PC-3 (cell line): ENCODE measurements at regions not wholly inside any gene's neighbourhood (a gene's known extent, or its start where the extent isn't known, plus 50 kb on each side); places are given as distances from the start of the nearest gene placed in this dataset.

Experiments
- ATAC-seq: fragments of 200-7000 bp; cut with Tn5 transposase; 2 replicates; pipeline ENCODE4 v1.9.1; 2020; ENCODE audit warnings: mild to moderate bottlenecking, moderate library complexity
- BruUV-seq: library from RNA; stranded (reverse); fragments of 400-500 nt; replicated peaks from 2 replicates; lab custom pipeline; 2021; lab: Mats Ljungman, UMichigan
- CTCF ChIA-PET: fragments of 300-600 bp; sonication (Branson Sonifier 250); formaldehyde crosslinking; loops from one replicate; lab custom pipeline; 2022; ENCODE audit warnings: antibody characterized with exemption; lab: Charles Lee
- POLR2A ChIA-PET: fragments of 300-600 bp; sonication (Branson Sonifier 250); formaldehyde crosslinking; loops from one replicate; lab custom pipeline; 2022; ENCODE audit warnings: antibody characterized with exemption; ENCODE audit not compliant: unreplicated experiment; lab: Charles Lee
- DNase-seq: peaks from one replicate; pipeline ENCODE4 v3.0.0-alpha.2; 2015
- H2AFZ ChIP-seq: fragments of 300-600 bp; sonication (generic); 2 replicates; pipeline ENCODE4 v1.6.0; 2016; ENCODE audit warnings: antibody characterized with exemption, low read length
- H3F3A ChIP-seq: fragments of 300-600 bp; sonication (generic); one replicate; pipeline ENCODE4 v1.6.0; 2017; ENCODE audit warnings: antibody characterized with exemption, low read length, control low read depth, mild to moderate bottlenecking; ENCODE audit not compliant: unreplicated experiment
- H3K27ac ChIP-seq: fragments of 300-600 bp; sonication (generic); 2 replicates; pipeline ENCODE4 v1.5.1; 2016; ENCODE audit warnings: mild to moderate bottlenecking, low read length
- H3K27me3 ChIP-seq: fragments of 300-600 bp; sonication (generic); 2 replicates; pipeline ENCODE4 v1.6.1; 2016; ENCODE audit warnings: low read length, mixed read lengths
- H3K36me3 ChIP-seq: fragments of 300-600 bp; sonication (generic); 2 replicates; pipeline ENCODE4 v1.6.1; 2016; ENCODE audit warnings: low read depth, mixed run types, low read length, mixed read lengths
- H3K4me1 ChIP-seq: fragments of 300-600 bp; sonication (generic); 2 replicates; pipeline ENCODE4 v1.5.1; 2016; ENCODE audit warnings: low read length; ENCODE audit not compliant: insufficient read depth
- H3K4me2 ChIP-seq: fragments of 300-600 bp; sonication (generic); 2 replicates; pipeline ENCODE4 v1.6.0; 2016; ENCODE audit warnings: low read length
- H3K4me3 ChIP-seq: fragments of 300-600 bp; sonication (generic); 2 replicates; pipeline ENCODE4 v1.5.1; 2016; ENCODE audit warnings: mild to moderate bottlenecking, low read length, mixed read lengths
- H3K79me2 ChIP-seq: fragments of 300-600 bp; sonication (generic); 2 replicates; pipeline ENCODE4 v1.6.1; 2017; ENCODE audit warnings: low read length, mixed read lengths
- H3K9ac ChIP-seq: fragments of 300-600 bp; sonication (generic); 2 replicates; pipeline ENCODE4 v1.6.0; 2016; ENCODE audit warnings: mild to moderate bottlenecking, low read length
- H3K9me2 ChIP-seq: fragments of 300-600 bp; sonication (generic); replicated peaks from 2 replicates; pipeline ENCODE4 v1.6.1; 2016; ENCODE audit warnings: mixed run types, low read length, mixed read lengths
- H3K9me3 ChIP-seq: fragments of 300-600 bp; sonication (generic); 2 replicates; pipeline ENCODE4 v1.6.1; 2016; ENCODE audit warnings: low read length, mixed read lengths
- H4K20me1 ChIP-seq: fragments of 300-600 bp; sonication (generic); 2 replicates; pipeline ENCODE4 v1.6.1; 2016; ENCODE audit warnings: low read length, mixed read lengths
- CTCF ChIP-seq: fragments of 300-600 bp; sonication (generic); conservative IDR thresholded peaks from 2 replicates; pipeline ENCODE4 v1.5.1; 2017; ENCODE audit warnings: antibody characterized with exemption, low read depth, mild to moderate bottlenecking, low read length
- EZH2 ChIP-seq: fragments of 300-600 bp; sonication (generic); IDR thresholded peaks from one replicate; pipeline ENCODE4 v1.6.1; 2017; ENCODE audit warnings: antibody characterized with exemption, mild to moderate bottlenecking, low read length; ENCODE audit not compliant: unreplicated experiment
- EZH2phosphoT487 ChIP-seq: fragments of 300-600 bp; sonication (generic); IDR thresholded peaks from 2 replicates; pipeline ENCODE4 v1.6.1; 2018; ENCODE audit warnings: mild to moderate bottlenecking, antibody characterized with exemption, low read length, borderline replicate concordance
- intact Hi-C: fragments of 100-400 bp; cut with micrococcal nuclease; formaldehyde crosslinking; loops from 2 replicates; pipeline ENCODE4 v1.9.0; 2023

- no peak overlapping the region for H3K9ac ChIP-seq
- peaks cover 5% of the 10 kb centered on the region for H3F3A ChIP-seq
- ChIA-PET CTCF (no interaction called here), POLR2A (no interaction called here)
- no peaks in the 10 kb centered on the region for H3K9me3 ChIP-seq
- peaks cover 9% of the 10 kb centered on the region for H3K4me1 ChIP-seq
- H3K4me2 ChIP-seq, result no peak overlapping the region
- no peak for DNase-seq
- no TSS peak for BruUV-seq
- H3K79me2 ChIP-seq, result no peaks in the 10 kb centered on the region
- no peak for ATAC-seq
- no peak overlapping the region for H3K27ac ChIP-seq
- intact Hi-C loops, result no loop called here
- no peaks in the 10 kb centered on the region for H3K9me2 ChIP-seq
- no peak overlapping the region for H2AFZ ChIP-seq
- no peak overlapping the region for H3K4me3 ChIP-seq
- no peaks in the 10 kb centered on the region for H3K36me3 ChIP-seq
- H4K20me1 ChIP-seq, result no peaks in the 10 kb centered on the region
- H3K27me3 ChIP-seq, result no peaks in the 10 kb centered on the region
- no peak for TF ChIP-seq EZH2
- TF ChIP-seq EZH2phosphoT487, result no peak
- TF ChIP-seq CTCF, result no peak
Observed at GRCh38 chr2:206873423-206873822, 65.9 kb upstream of the CPO start.

DNA sequence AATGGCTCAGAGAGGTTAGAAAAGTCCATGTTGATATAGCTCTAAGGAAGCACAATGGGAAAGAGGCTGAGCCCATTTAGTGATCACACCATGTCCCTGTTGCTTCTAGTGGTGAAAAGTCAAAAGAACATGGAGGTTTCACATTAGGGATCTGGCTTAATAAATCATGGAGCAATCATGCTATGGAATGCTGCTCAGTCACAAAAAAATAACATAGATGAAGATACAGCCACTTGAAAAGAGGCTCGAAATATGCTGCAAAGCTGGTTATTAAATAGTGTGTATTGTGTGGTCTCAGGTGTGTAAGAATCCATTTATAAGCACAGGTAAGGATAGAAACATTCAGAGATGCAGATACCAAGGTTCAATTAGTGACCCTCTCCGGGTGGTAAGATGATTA, 63.6 kb upstream of the CPO start:
- ChIA-PET CTCF (no interaction called here), POLR2A (no interaction called here)
- H3K9me3 ChIP-seq, result no peaks in the 10 kb centered on the region
- no peak overlapping the region for H3K9ac ChIP-seq
- no peaks in the 10 kb centered on the region for H3K79me2 ChIP-seq
- no peaks in the 10 kb centered on the region for H3F3A ChIP-seq
- no peaks in the 10 kb centered on the region for H3K36me3 ChIP-seq
- no TSS peak for BruUV-seq
- H3K4me2 ChIP-seq, result no peak overlapping the region
- no peaks in the 10 kb centered on the region for H4K20me1 ChIP-seq
- no peak overlapping the region for H3K4me3 ChIP-seq
- DNase-seq, result no peak
- no peak overlapping the region for H2AFZ ChIP-seq
- no peak overlapping the region for H3K27ac ChIP-seq
- intact Hi-C loops, result no loop called here
- no peaks in the 10 kb centered on the region for H3K4me1 ChIP-seq
- H3K27me3 ChIP-seq, result no peaks in the 10 kb centered on the region
- TF ChIP-seq CTCF (no peak), EZH2 (no peak), EZH2phosphoT487 (no peak)
- H3K9me2 ChIP-seq, result no peaks in the 10 kb centered on the region
- no peak for ATAC-seq

DNA sequence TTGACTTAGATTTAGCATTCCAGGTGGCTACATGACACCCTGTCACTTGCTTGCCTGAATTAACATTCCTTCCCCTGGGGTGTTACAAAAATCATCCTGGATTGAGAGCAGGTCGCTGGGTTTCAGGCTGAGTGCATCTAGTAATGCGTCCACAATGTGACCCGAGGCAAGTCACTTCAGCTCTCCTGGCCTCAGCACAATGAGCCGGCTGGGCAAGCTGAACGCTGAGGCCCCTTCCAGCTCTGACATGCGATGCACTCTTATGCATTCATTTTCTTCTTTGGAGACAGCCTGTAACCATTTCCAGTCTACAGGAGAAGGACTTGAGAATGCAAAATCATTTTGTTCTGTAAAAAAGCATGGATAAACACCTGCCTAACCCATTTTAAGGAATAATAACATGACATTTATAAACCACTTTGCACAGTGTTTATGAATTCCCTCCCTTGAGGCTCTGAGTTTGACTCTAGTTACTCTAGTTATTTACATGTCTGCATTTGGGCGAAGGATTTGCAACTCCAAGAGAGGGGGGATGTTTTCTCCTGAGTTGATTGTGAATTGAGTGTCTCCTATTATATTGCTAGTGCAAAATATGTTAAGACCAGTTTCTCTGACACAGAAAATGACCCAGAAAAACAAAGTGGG, 63.0 kb upstream of the CPO start:
- ATAC-seq (no peak), DNase-seq (no peak)
- no peak overlapping the region for H3K27ac ChIP-seq
- H2AFZ ChIP-seq, result no peak overlapping the region
- no peak overlapping the region for H3K4me2 ChIP-seq
- H3K79me2 ChIP-seq, result no peaks in the 10 kb centered on the region
- intact Hi-C loops, result no loop called here
- no TSS peak for BruUV-seq
- H3K36me3 ChIP-seq, result no peaks in the 10 kb centered on the region
- H3K27me3 ChIP-seq, result no peaks in the 10 kb centered on the region
- POLR2A ChIA-PET, result no interaction called here
- no peak overlapping the region for H3K4me3 ChIP-seq
- CTCF ChIA-PET, result no interaction called here
- no peaks in the 10 kb centered on the region for H3F3A ChIP-seq
- H3K9me3 ChIP-seq, result no peaks in the 10 kb centered on the region
- H3K9ac ChIP-seq, result no peak overlapping the region
- no peaks in the 10 kb centered on the region for H4K20me1 ChIP-seq
- TF ChIP-seq EZH2 (no peak), CTCF (no peak)
- no peaks in the 10 kb centered on the region for H3K9me2 ChIP-seq
- H3K4me1 ChIP-seq, result no peaks in the 10 kb centered on the region
